ENCODE measurements at regions not wholly inside any gene's neighbourhood (a gene's known extent, or its start where the extent isn't known, plus 50 kb on each side); places are given as distances from the start of the nearest gene placed in this dataset.
"Not testable (repeated sequence)": the region's sequence is repeated elsewhere in the genome, so short reads cannot be mapped to it uniquely, and the experiment has no call there.

DNA sequence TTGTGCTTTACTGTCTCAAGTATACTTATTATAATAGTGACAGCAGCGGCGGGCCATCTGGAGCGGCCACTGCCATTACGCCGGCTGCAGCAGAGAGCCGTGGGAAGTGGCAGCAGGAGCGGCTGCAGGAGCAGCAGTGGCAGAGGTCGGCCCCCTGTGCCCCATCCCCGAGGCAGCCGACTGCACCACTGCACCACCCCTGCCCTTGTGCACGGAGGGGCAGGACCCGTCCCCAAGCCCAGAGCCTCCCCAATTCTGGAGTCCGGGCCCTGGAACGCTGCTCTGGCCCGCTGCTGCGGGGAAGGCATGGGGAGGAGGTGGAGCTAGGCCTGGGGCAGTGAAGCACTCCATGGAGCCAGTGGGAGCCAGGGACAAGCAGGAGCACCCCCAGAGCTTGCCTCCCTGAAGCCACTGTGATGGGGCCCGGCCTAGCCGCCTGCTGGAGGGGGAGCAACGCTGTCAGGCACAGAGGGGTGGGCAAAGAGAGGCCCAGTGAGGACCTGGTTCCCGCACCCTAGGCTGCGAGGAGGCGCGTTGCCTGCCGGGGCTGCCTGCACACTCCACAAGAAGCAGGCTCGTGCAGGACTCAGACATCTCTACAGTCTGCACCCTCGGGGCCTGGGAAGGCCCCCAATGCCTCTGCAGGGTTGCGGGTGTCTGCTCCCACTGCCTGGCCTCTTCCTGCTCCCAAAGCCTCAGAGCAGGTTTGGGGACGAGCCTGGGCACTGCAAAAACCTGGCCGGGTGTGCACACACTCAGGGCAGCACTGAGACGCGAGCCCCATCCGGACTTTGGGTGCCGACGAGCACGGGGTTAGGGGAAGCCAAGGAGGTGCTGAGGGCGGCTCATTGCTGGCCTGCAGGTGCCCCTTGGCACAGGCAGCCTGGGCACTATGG lies 74.2 kb upstream of the RASSF8 start:
- Mint-ChIP-seq H3K36me3 (no peaks in the 10 kb centered on the region), H3K4me3 (no peak overlapping the region), H3K4me1 (no peaks in the 10 kb centered on the region), H3K27me3 (no peaks in the 10 kb centered on the region), H3K27ac (no peak overlapping the region), H3K9me3 (peaks cover 3% of the 10 kb centered on the region)
- peak; percentile 28 for ATAC-seq

DNA sequence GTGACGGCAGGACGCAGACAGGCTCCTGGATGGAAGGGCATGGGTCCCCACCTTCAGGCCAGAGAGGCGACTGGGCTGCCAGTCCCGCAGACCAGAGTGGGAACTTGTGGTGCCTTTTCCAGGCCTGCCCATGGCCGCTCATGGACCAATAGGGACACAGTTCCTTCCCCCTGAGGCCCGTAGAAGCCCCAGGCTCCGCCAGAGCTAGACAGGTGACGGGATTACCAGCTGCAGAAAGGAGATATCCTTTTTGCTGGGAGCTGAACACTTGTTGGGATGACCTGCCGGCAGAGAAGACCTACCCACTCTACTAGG lies 73.6 kb upstream of the RASSF8 start:
- H3K4me1 Mint-ChIP-seq: no peaks in the 10 kb centered on the region
- no peaks in the 10 kb centered on the region for H3K27me3 Mint-ChIP-seq
- H3K4me3 Mint-ChIP-seq: no peak overlapping the region
- H3K27ac Mint-ChIP-seq: no peak overlapping the region
- H3K36me3 Mint-ChIP-seq: no peaks in the 10 kb centered on the region
- peaks cover 2% of the 10 kb centered on the region for H3K9me3 Mint-ChIP-seq
- ATAC-seq: no peak

DNA sequence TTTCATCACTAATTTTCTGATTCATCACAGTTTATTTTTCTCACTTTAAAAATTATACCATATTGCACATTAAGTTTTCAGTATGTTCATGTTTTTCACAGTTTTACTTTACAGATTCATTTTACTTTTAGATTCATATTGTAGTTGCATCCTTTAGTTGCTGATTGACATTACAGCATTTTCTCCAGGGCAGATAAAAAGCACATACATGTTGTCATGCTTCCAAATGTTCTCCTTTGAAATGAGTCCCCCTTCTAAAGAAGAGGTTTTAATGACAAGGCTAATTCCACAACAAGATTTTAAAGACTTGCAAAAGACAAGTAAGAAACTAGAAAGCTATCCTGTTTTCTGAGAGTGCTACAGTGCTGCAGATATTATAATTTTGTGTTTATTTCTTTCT lies 72.1 kb upstream of the RASSF8 start:
- Mint-ChIP-seq H3K9me3 (peaks cover 4% of the 10 kb centered on the region), H3K4me1 (no peaks in the 10 kb centered on the region), H3K27me3 (peaks cover 10% of the 10 kb centered on the region), H3K27ac (no peak overlapping the region), H3K4me3 (no peak overlapping the region), H3K36me3 (no peaks in the 10 kb centered on the region)
- ATAC-seq: no peak

DNA sequence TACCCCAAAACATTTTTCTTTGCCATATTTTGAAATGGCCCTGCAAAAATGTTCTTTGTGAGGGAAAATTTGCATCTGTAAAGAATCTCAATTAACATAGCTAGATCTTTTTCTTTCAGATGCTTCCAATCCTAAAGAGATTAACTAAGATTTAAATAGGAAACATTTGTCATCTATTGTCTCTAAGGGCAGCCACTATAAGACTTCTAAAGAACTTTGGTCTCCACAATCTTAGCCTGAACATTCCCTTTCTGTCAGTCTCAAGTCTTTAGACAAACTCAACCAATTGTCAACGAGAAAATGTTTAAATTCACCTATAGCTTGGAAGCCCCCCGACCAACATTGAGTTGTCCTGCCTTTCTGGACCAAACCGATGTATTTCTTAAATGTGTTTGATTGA lies 71.1 kb upstream of the RASSF8 start:
- Mint-ChIP-seq H3K27me3 (peaks cover 12% of the 10 kb centered on the region), H3K36me3 (no peaks in the 10 kb centered on the region), H3K4me1 (no peaks in the 10 kb centered on the region), H3K9me3 (peaks cover 4% of the 10 kb centered on the region), H3K4me3 (no peak overlapping the region), H3K27ac (no peak overlapping the region)
- no peak for ATAC-seq

DNA sequence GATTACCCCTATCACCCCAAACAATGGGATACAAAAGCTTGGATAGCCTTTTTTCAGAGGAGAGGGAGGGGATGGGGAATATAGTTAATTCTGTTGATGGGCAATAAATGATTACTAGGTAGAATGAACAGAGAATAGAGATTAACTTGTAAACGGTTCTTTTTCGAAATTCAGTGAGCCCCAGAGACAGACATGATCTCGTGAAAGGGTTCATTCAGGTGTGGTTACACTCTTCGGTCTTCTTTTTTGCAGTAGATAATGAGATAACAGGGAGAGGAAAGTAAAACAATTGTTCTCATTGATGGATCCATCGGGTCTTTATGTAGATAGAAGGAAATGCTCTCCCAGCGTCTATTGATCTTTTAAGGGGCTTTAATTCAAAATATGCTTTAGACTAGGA lies 69.3 kb upstream of the RASSF8 start:
- ATAC-seq: no peak
- Mint-ChIP-seq H3K36me3 (no peaks in the 10 kb centered on the region), H3K9me3 (peaks cover 4% of the 10 kb centered on the region), H3K4me1 (no peaks in the 10 kb centered on the region), H3K4me3 (no peak overlapping the region), H3K27ac (no peak overlapping the region), H3K27me3 (peaks cover 12% of the 10 kb centered on the region)

DNA sequence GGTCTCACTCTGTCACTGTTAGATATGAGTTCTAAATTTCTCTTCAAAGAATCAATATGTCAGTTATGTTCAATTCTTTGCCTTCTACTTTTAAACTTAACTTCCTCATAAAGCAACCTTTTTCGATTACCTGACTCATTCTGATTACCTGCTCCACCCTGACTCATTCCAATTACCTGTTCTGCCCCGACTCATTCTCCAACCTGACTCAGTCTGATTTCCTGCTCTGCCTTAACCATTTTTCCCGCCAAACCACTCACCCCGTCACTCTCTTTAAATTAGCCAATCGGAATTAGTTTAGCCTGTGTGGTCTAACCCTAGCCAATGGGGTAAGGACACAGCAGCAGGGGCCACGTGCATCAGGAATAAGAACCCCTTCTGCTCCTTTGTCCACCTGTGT lies 67.4 kb upstream of the RASSF8 start:
- not testable (repeated sequence) for H3K4me1 Mint-ChIP-seq, H3K27ac Mint-ChIP-seq, H3K4me3 Mint-ChIP-seq, H3K36me3 Mint-ChIP-seq, H3K9me3 Mint-ChIP-seq, ATAC-seq
- peaks cover 12% of the 10 kb centered on the region for H3K27me3 Mint-ChIP-seq

DNA sequence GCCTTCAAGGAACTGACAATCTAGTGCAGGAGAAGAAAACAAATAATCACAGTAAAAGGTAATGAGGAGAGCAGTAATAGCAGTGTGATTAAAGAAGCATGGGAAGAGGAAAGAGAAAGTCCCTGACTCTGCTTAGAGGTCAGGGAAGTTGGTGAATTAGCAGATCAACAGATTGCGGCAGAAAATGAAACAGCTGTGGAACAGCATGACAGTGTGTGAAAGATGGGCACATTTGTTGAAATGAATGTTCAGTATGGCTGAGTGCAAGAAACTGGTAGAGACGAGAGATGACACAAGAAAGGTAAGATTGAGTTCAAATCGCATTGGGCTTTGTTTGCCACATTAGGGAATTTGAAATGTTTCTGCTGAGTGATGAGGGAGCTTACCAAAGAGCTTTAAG lies 63.7 kb upstream of the RASSF8 start:
- H3K4me1 Mint-ChIP-seq: no peaks in the 10 kb centered on the region
- H3K27me3 Mint-ChIP-seq: peaks cover 12% of the 10 kb centered on the region
- peaks cover 7% of the 10 kb centered on the region for H3K9me3 Mint-ChIP-seq
- ATAC-seq: no peak
- no peak overlapping the region for H3K27ac Mint-ChIP-seq
- H3K4me3 Mint-ChIP-seq: no peak overlapping the region
- no peaks in the 10 kb centered on the region for H3K36me3 Mint-ChIP-seq

DNA sequence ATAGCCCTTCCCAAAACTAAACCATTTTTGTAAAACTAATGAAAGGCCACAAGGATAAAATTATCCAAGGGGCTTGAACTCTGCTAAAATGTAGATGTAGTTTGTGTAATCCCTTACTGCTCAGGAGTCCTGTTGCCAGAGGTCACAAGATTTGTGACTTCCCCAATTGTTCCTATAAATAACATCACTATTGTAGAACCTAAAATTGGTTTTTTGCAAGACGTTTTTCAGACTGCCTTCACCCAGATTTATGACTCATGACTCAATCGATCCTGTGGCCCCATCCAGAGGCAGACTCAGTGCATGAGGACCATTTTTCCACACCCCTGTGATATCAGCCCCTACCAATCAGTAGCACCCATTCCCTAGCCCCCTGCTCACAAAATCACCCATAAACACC lies 61.5 kb upstream of the RASSF8 start:
- Mint-ChIP-seq H3K36me3 (no peaks in the 10 kb centered on the region), H3K4me3 (no peak overlapping the region), H3K9me3 (peaks cover 3% of the 10 kb centered on the region), H3K4me1 (no peaks in the 10 kb centered on the region), H3K27ac (no peak overlapping the region), H3K27me3 (no peaks in the 10 kb centered on the region)
- ATAC-seq: no peak

DNA sequence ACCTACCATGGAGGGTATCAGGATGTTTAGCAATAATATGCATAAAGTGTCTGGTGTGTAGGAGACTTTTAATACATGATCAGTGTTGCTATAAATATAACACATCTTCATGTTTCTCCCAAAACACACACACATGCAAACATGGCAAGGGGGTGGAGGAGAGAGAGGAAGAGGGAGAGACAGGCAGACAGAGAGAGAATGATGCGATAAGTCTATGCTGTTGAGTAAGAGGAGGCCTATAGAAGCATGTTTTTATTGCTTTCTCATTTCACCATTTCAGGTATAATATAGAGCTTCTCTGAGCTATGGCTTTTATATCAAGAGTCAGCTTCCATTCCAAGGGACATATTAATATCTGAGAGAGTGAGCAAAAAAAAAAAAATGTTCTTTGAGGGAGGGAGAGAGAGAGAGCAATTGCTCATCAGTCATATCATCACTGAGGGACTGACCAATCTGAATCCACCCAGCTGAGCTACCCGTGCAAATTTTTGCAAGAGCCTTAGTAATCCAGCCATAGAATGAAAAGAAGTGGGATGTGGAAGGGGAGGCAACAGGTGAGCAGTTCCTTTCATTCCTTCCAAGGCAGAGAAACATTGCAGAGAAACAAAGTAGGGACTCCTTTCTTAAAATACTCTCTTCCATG lies 54.8 kb upstream of the RASSF8 start:
- no peak overlapping the region for H3K27ac Mint-ChIP-seq
- no peak for ATAC-seq
- H3K4me3 Mint-ChIP-seq: no peak overlapping the region
- H3K9me3 Mint-ChIP-seq: no peaks in the 10 kb centered on the region
- H3K4me1 Mint-ChIP-seq: no peaks in the 10 kb centered on the region
- H3K36me3 Mint-ChIP-seq: no peaks in the 10 kb centered on the region
- H3K27me3 Mint-ChIP-seq: peaks cover 10% of the 10 kb centered on the region

DNA sequence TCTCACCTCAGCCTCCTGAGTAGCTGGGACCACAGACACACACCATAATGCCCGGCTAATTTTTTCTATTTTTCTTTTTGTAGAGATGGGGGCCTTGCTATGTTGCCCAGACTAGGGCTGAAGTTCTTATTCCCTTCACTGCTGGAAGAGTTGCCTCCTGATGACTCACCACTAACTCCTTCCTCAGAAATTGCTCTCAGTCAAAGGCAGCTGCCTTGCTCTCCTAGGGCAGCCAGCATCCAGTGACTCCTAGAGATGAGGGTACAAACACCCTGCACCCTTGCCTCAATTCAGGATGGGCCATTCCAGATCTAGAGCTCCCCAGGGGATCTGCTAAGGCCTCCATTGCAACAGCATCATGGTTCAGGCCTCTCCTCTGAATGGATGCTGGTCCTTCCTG lies 54.0 kb upstream of the RASSF8 start:
- no peaks in the 10 kb centered on the region for H3K4me1 Mint-ChIP-seq
- peaks cover 13% of the 10 kb centered on the region for H3K27me3 Mint-ChIP-seq
- H3K27ac Mint-ChIP-seq: no peak overlapping the region
- no peaks in the 10 kb centered on the region for H3K36me3 Mint-ChIP-seq
- H3K9me3 Mint-ChIP-seq: no peaks in the 10 kb centered on the region
- H3K4me3 Mint-ChIP-seq: no peak overlapping the region
- no peak for ATAC-seq

DNA sequence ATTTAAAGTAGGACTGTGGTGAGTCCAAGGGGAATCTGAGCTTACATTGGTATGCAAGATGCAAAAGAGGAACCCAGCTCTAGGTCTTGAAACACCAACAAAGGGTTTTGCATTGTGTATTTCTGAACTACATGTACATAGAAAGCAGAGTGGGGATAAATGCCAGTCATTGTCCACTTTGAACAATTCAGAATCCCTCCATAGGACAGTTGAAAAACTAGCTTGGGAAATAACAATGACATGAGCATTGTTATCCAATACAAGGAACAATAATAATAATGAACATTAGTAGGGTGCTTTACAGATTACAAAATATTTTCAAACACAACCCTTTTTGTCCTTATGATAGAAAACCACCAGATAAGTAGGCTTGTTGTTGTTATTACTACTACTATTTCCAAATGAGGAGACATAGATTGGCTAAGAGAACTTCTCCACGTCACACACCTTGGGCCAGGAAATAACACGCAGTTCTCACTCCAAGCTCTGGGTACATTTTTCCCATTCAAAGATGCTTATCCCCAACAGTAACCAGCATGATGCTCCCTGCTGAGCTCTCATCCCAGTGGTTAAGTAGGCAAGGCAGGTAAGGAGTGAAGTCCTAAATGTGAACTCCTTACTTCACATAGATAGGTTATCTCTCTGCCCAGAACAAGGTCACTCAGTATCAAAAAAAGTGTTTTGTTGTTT lies 51.7 kb upstream of the RASSF8 start:
- ATAC-seq: no peak
- Mint-ChIP-seq H3K27ac (no peak overlapping the region), H3K27me3 (peaks cover 36% of the 10 kb centered on the region), H3K9me3 (peaks cover 2% of the 10 kb centered on the region), H3K36me3 (no peaks in the 10 kb centered on the region), H3K4me1 (no peaks in the 10 kb centered on the region), H3K4me3 (no peak overlapping the region)

Data from stimulated activated memory B cell treated with anti-CD40 and anti-IgM and Interleukin-4, amounts not matched to agents 10 μg/mL and 1 μg/mL and 100 μg/mL, for 72 hours (primary cell).